H1 (cell line): ENCODE measurements at regions not wholly inside any gene's neighbourhood (a gene's known extent, or its start where the extent isn't known, plus 50 kb on each side); places are given as distances from the start of the nearest gene placed in this dataset.

Experiments
- CTCF ChIP-seq, 3 experiments: IDR thresholded peaks; 1 replicate in 2 of 3; 2 replicates in 1 of 3; pipeline versions ENCODE4 v1.5.1 to v1.6.1; 2011; ENCODE audit warnings: low read length in 3 of 3, mild to moderate bottlenecking in 3 of 3, inconsistent platforms in 2 of 3, low read depth in 1 of 3, moderate library complexity in 1 of 3; ENCODE audit not compliant: insufficient read depth in 1 of 3; ENCODE audit errors: control extremely low read depth in 1 of 3
- POLR2A ChIP-seq, 2 experiments: IDR thresholded peaks; 1 replicate in 1 of 2; 2 replicates in 1 of 2; pipeline ENCODE4 v1.6.1; 2011; ENCODE audit warnings: low read depth in 2 of 2, low read length in 2 of 2, mild to moderate bottlenecking in 2 of 2; ENCODE audit errors: control extremely low read depth in 1 of 2
- SAP30 ChIP-seq: fragments of 300-600 bp; sonication (generic); IDR thresholded peaks from 2 replicates; pipeline ENCODE4 v1.7.1; 2012; ENCODE audit warnings: low read length, moderate library complexity, mild to moderate bottlenecking, inconsistent platforms; ENCODE audit not compliant: insufficient read depth, insufficient replicate concordance

DNA sequence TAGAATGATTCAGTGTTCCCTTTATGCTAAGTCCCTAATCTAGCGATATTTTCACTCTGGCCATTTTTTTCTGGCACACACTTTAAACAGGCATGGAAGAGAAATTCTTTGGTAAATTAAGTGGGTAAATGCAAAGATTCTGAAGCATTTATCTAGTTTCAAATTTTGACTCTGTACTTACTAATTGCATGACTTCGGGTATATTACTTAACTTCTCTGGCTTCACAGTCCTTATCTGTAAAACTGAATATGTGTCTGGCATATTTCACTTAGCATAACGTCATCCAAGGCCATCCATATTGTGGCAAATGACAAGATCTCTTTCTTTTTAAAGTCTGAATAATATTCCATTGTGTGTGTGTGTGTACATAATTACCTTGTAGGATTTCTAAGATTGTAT is 114.5 kb downstream of the MBL2 start:
- TF ChIP-seq POLR2A (IDR thresholded peaks at IDR 0.05; ENCODE audit: control extremely low read depth in 1 of 2, low read depth in 2 of 2, low read length in 2 of 2) (no peak), CTCF (IDR thresholded peaks at IDR 0.05; ENCODE audit: control extremely low read depth in 1 of 3, insufficient read depth in 1 of 3, low read depth in 1 of 3, low read length in 3 of 3) (no peak), SAP30 (no peak)
